Dermis blood vessel endothelial cell (primary cell): ENCODE measurements at regions not wholly inside any gene's neighbourhood (a gene's known extent, or its start where the extent isn't known, plus 50 kb on each side); places are given as distances from the start of the nearest gene placed in this dataset.

Experiments
- DNase-seq: peaks from one replicate; pipeline ENCODE4 v3.0.0; 2010

- no peak for DNase-seq
Observed at GRCh38 chr10:10961072-10961471, 56.6 kb upstream of the CELF2 start.

GRCh38 chr10:10967029-10967428, 50.6 kb upstream of the CELF2 start:
- DNase-seq: peak; percentile 1

- no peak for DNase-seq
Observed at GRCh38 chr10:10967581-10968256, 50.0 kb upstream of the CELF2 start.
